Activated T-cell treated with anti-CD3 and anti-CD28 coated beads, Interleukin-2, amount 50 U/mL, for 24 hours (primary cell): ENCODE measurements at regions not wholly inside any gene's neighbourhood (a gene's known extent, or its start where the extent isn't known, plus 50 kb on each side); places are given as distances from the start of the nearest gene placed in this dataset.
"Not testable (repeated sequence)": the region's sequence is repeated elsewhere in the genome, so short reads cannot be mapped to it uniquely, and the experiment has no call there.

Experiments
- DNase-seq: peaks from one replicate; pipeline ENCODE4 v3.0.0-alpha.2; 2020
- H3K27ac Mint-ChIP-seq: 2 replicates; pipeline ENCODE4 v1.8.0; 2020; ENCODE audit warnings: mild to moderate bottlenecking, mixed read lengths
- H3K27me3 Mint-ChIP-seq: 2 replicates; pipeline ENCODE4 v1.8.0; 2020; ENCODE audit warnings: mixed read lengths
- H3K36me3 Mint-ChIP-seq: 2 replicates; pipeline ENCODE4 v1.8.0; 2020; ENCODE audit warnings: low read depth, mixed read lengths
- H3K4me1 Mint-ChIP-seq: 2 replicates; pipeline ENCODE4 v1.8.0; 2020; ENCODE audit warnings: low read depth, mixed read lengths
- H3K4me3 Mint-ChIP-seq: 2 replicates; pipeline ENCODE4 v1.8.0; 2020; ENCODE audit warnings: mild to moderate bottlenecking, moderate library complexity, mixed read lengths
- H3K9me3 Mint-ChIP-seq: 2 replicates; pipeline ENCODE4 v1.8.0; 2020; ENCODE audit warnings: mixed read lengths

GRCh38 chr10:4176500-4177281 is 391.7 kb upstream of the KLF6 start:
- Mint-ChIP-seq H3K4me3 (no peak overlapping the region), H3K27ac (no peak overlapping the region), H3K4me1 (peaks cover 9% of the 10 kb centered on the region), H3K36me3 (no peaks in the 10 kb centered on the region), H3K9me3 (peaks cover 5% of the 10 kb centered on the region), H3K27me3 (no peaks in the 10 kb centered on the region)
- no peak for DNase-seq

GRCh38 chr10:4174197-4174596 is 389.2 kb upstream of the KLF6 start:
- no peaks in the 10 kb centered on the region for H3K27me3 Mint-ChIP-seq
- no peak overlapping the region for H3K4me3 Mint-ChIP-seq
- peaks cover 5% of the 10 kb centered on the region for H3K9me3 Mint-ChIP-seq
- no peaks in the 10 kb centered on the region for H3K36me3 Mint-ChIP-seq
- H3K4me1 Mint-ChIP-seq: no peaks in the 10 kb centered on the region
- DNase-seq: no peak
- no peak overlapping the region for H3K27ac Mint-ChIP-seq

DNA sequence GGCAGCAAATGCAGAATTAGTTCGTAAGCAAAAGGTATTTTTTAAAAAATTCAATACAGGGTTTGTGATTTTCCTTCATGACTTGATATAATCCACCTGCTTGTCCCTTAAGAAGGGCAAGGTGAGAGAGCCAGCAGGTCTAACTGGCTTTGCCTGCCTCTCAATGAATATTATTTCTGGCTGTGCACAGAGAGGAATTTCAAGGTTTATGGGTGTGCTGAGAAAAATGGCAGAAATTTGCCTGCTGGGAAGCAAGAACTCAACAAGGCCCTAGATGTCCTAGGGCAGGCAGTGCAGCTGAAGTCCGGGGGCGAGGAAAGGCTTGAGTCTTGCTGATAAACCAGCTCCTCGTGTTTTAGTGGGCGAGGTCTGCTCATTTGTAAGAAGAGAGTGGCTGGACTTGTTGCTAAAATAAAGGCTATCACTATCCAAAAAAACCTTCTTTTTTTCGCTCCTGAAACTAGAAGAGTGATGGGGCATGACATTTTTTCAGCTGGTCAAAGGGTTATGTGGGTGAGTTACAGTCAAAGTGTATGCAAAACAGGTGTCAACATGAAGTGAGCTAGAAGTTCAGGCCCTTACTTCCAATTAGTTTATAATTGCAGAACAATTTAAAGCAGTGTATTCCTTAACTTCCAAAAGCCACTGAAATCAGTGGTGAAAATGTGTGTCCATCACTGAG is 385.8 kb upstream of the KLF6 start:
- no peaks in the 10 kb centered on the region for H3K36me3 Mint-ChIP-seq
- DNase-seq: no peak
- no peaks in the 10 kb centered on the region for H3K27me3 Mint-ChIP-seq
- H3K4me1 Mint-ChIP-seq: no peaks in the 10 kb centered on the region
- H3K4me3 Mint-ChIP-seq: no peak overlapping the region
- H3K27ac Mint-ChIP-seq: no peak overlapping the region
- H3K9me3 Mint-ChIP-seq: peaks cover 5% of the 10 kb centered on the region

DNA sequence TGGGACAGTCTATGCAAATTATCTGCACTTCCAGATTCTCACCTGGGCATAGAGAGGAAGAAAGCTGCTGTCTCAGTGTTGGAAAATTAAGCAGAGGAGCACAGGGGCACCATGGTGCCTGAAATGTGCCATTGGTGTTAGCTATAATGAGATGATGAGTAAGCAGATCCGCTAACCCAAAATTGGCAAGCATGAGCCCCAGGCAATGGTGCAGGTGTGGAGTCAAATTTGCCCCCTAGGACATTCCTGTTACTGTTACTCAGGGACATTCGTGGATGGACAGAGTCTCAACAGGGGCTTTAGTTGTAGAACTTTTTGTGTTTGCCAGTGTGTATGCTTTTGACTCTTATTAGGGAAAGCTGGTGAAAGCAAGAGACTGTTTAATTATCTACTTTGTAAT is 385.2 kb upstream of the KLF6 start:
- H3K27me3 Mint-ChIP-seq: no peaks in the 10 kb centered on the region
- no peak overlapping the region for H3K4me3 Mint-ChIP-seq
- no peaks in the 10 kb centered on the region for H3K36me3 Mint-ChIP-seq
- H3K9me3 Mint-ChIP-seq: peaks cover 5% of the 10 kb centered on the region
- H3K27ac Mint-ChIP-seq: no peak overlapping the region
- no peak for DNase-seq
- no peaks in the 10 kb centered on the region for H3K4me1 Mint-ChIP-seq

- no peak overlapping the region for H3K4me3 Mint-ChIP-seq
- H3K36me3 Mint-ChIP-seq: no peaks in the 10 kb centered on the region
- no peak overlapping the region for H3K27ac Mint-ChIP-seq
- DNase-seq: no peak
- no peaks in the 10 kb centered on the region for H3K4me1 Mint-ChIP-seq
- H3K9me3 Mint-ChIP-seq: peaks cover 5% of the 10 kb centered on the region
- no peaks in the 10 kb centered on the region for H3K27me3 Mint-ChIP-seq
Measured at GRCh38 chr10:4169448-4169847, 384.4 kb upstream of the KLF6 start.

GRCh38 chr10:4167216-4167615 is 382.2 kb upstream of the KLF6 start:
- Mint-ChIP-seq H3K27ac (no peak overlapping the region), H3K36me3 (no peaks in the 10 kb centered on the region), H3K27me3 (no peaks in the 10 kb centered on the region), H3K4me3 (no peak overlapping the region), H3K4me1 (peaks cover 2% of the 10 kb centered on the region), H3K9me3 (peaks cover 4% of the 10 kb centered on the region)
- DNase-seq: no peak

- Mint-ChIP-seq H3K27ac (no peak overlapping the region), H3K27me3 (no peaks in the 10 kb centered on the region), H3K4me1 (peaks cover 5% of the 10 kb centered on the region), H3K36me3 (no peaks in the 10 kb centered on the region), H3K4me3 (no peak overlapping the region), H3K9me3 (no peaks in the 10 kb centered on the region)
- DNase-seq: no peak
Measured at GRCh38 chr10:4162571-4163286, 377.7 kb upstream of the KLF6 start.

DNA sequence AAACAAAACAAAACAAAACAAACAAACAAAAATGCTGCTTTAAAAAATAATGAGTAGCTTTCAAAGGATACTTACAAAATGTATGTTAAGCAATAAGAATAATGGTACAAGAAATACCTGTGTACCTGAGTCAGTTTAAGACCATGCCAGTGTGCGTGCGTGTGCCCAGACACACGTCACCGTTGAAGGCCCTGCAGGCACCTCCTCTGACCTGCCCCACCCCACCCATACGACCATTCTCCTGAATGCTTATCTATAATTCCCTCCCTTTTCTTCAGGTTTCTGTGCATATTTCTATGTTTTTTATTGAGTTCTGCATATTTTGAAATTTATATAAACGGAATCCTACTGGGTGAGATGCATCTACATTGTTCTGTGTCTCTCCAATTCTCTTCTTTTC is 374.2 kb upstream of the KLF6 start:
- Mint-ChIP-seq H3K36me3 (no peaks in the 10 kb centered on the region), H3K27me3 (no peaks in the 10 kb centered on the region), H3K27ac (no peak overlapping the region), H3K4me1 (peaks cover 13% of the 10 kb centered on the region), H3K9me3 (no peaks in the 10 kb centered on the region), H3K4me3 (no peak overlapping the region)
- DNase-seq: no peak

DNA sequence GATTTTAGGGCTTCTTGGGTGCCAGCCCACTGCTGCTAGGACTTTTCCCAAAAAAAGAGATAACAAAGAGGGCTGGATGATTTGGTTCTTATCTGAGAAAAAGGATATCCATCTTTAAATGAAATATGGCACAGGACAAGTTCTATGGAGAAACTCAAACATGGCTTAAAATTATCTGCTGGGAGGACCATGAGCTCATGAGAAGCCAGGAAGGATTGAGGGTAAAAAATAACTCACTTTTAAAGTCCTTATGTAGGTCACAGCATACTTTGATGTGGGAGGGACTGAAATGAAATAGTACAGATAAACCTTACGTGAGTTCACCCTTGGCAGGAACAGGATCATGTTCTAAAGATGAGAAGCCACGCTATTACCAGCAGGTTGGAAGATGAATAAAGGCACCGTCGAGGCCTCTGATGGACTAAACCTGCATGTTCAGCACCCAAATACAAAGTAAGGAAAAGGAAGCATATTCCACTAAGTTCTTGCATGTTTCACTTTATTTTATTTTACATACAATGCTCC is 369.2 kb upstream of the KLF6 start:
- no peak overlapping the region for H3K27ac Mint-ChIP-seq
- H3K4me3 Mint-ChIP-seq: no peak overlapping the region
- H3K9me3 Mint-ChIP-seq: no peaks in the 10 kb centered on the region
- H3K36me3 Mint-ChIP-seq: no peaks in the 10 kb centered on the region
- DNase-seq: no peak
- H3K27me3 Mint-ChIP-seq: no peaks in the 10 kb centered on the region
- H3K4me1 Mint-ChIP-seq: peaks cover 14% of the 10 kb centered on the region

DNA sequence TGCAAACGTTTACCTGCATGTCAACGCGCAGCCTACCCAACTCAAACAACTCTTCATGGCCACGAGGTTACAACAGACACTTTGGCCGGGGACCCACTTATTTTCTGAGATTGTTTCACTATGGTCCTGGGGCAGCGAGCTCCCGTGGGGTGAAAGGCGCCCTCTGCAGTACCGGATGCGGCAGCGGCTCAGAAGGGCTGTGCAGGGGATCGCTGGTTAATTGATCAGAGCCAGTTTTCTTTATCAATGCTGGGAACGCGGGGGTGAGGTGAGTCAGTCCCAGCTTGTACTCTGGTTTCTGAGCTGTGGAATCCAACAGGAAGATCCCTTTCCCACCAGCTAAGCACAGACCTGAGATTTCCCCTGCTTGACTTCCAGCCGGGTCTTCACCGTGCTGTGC is 366.5 kb upstream of the KLF6 start:
- Mint-ChIP-seq H3K27ac (no peak overlapping the region), H3K27me3 (no peaks in the 10 kb centered on the region), H3K9me3 (no peaks in the 10 kb centered on the region), H3K36me3 (no peaks in the 10 kb centered on the region), H3K4me1 (peaks cover 14% of the 10 kb centered on the region), H3K4me3 (no peak overlapping the region)
- no peak for DNase-seq

DNA sequence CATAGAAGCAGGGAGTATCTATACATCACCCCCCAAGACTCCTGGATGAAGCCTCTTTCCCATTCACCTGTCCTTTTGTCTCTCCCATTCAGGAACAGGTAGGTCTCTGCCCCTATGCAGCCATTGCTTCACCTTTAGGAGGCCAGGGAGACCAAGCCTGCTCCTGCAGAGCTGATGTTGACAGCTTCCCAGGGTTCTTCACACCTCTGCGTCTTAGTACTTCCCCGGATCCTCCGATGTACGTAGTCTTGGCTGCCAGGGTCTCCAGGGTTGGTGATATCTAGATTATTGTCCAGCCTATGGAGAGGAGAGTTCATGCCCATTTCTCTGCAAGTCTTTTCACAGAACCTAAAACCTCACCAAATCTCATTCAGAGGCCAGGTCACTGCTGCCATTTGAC is 365.7 kb upstream of the KLF6 start:
- no peak overlapping the region for H3K4me3 Mint-ChIP-seq
- DNase-seq: no peak
- H3K36me3 Mint-ChIP-seq: no peaks in the 10 kb centered on the region
- no peaks in the 10 kb centered on the region for H3K27me3 Mint-ChIP-seq
- H3K4me1 Mint-ChIP-seq: peaks cover 14% of the 10 kb centered on the region
- no peaks in the 10 kb centered on the region for H3K9me3 Mint-ChIP-seq
- H3K27ac Mint-ChIP-seq: no peak overlapping the region

DNA sequence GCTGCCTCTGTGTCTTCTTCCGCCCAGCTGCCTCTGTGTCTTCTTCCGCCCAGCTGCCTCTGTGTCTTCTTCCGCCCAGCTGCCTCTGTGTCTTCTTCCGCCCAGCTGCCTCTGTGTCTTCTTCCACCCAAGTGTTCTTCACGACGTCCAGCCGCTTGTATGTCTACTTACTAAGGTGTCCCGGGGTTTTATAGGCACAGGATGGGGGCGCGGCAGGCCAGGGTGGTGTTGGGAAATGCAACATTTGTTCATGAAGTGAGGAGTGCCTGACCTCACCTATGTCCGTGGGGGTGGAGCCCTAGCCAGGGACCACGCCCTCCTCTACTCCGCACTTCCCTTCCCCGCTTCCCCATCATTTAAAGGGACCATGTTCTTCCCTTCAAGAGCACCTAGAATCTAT is 364.5 kb upstream of the KLF6 start:
- not testable (repeated sequence) for H3K4me3 Mint-ChIP-seq, H3K27ac Mint-ChIP-seq, H3K9me3 Mint-ChIP-seq, H3K4me1 Mint-ChIP-seq, H3K27me3 Mint-ChIP-seq, H3K36me3 Mint-ChIP-seq, DNase-seq

GRCh38 chr10:4147245-4147644 is 362.2 kb upstream of the KLF6 start:
- H3K4me3 Mint-ChIP-seq: no peak overlapping the region
- no peaks in the 10 kb centered on the region for H3K27me3 Mint-ChIP-seq
- H3K4me1 Mint-ChIP-seq: no peaks in the 10 kb centered on the region
- H3K36me3 Mint-ChIP-seq: no peaks in the 10 kb centered on the region
- DNase-seq: no peak
- no peak overlapping the region for H3K27ac Mint-ChIP-seq
- peaks cover 2% of the 10 kb centered on the region for H3K9me3 Mint-ChIP-seq

- DNase-seq: no peak
- H3K36me3 Mint-ChIP-seq: peaks cover 4% of the 10 kb centered on the region
- no peaks in the 10 kb centered on the region for H3K4me1 Mint-ChIP-seq
- peaks cover 20% of the 10 kb centered on the region for H3K9me3 Mint-ChIP-seq
- H3K4me3 Mint-ChIP-seq: no peak overlapping the region
- no peak overlapping the region for H3K27ac Mint-ChIP-seq
- no peaks in the 10 kb centered on the region for H3K27me3 Mint-ChIP-seq
Measured at GRCh38 chr10:4144817-4145216, 359.8 kb upstream of the KLF6 start.

GRCh38 chr10:4141471-4141870 is 356.5 kb upstream of the KLF6 start:
- H3K4me3 Mint-ChIP-seq: no peak overlapping the region
- no peak overlapping the region for H3K27ac Mint-ChIP-seq
- H3K27me3 Mint-ChIP-seq: no peaks in the 10 kb centered on the region
- H3K36me3 Mint-ChIP-seq: peaks cover 4% of the 10 kb centered on the region
- H3K9me3 Mint-ChIP-seq: peaks cover 31% of the 10 kb centered on the region
- DNase-seq: no peak
- peaks cover 6% of the 10 kb centered on the region for H3K4me1 Mint-ChIP-seq
